ENCODE measurements at regions not wholly inside any gene's neighbourhood (a gene's known extent, or its start where the extent isn't known, plus 50 kb on each side); places are given as distances from the start of the nearest gene placed in this dataset.

DNA sequence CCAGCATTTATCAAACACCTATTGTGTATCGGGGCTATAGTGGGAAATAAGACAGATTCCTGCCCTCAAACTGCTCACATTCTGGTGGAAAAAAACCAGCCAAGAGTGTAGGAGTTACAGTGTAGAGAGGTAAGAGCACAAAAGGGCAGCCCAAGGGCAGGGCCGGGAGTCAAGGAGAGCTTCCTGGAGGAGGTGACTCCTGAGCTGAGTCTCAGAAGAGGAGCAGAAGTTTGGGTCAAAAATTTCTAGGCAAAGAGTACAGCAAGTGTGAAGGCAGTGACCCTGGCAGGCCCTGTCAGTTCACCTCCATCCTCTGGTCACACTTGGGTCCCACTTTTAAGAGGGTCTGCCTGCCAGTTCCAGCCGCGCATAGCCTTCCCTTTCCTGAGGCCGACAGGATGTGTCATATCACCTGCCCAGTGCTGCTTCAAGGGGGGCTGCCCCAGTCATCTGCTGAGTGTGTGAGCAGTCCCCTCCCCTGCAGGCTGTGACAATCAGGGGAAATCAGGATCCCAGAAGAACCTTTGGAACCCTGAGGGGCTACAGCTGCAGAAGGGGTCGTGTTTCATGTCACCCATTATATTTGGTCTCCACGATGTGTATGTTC is 118.4 kb downstream of the GLI2 start:
- TF ChIP-seq TAF1 (IDR thresholded peaks at IDR 0.05; ENCODE audit: borderline replicate concordance, insufficient read depth, low read length) (no peak), SIN3A (IDR thresholded peaks at IDR 0.05; ENCODE audit: borderline replicate concordance, insufficient read depth, low read length) (no peak), FOXP2 (optimal IDR thresholded peaks at IDR 0.05; ENCODE audit: borderline replicate concordance, extremely low read depth, extremely low read length, insufficient read depth) (no peak), POLR2AphosphoS5 (IDR thresholded peaks at IDR 0.05; ENCODE audit: low read depth, low read length) (no peak)
- TF ChIP-seq, protein P1, sequence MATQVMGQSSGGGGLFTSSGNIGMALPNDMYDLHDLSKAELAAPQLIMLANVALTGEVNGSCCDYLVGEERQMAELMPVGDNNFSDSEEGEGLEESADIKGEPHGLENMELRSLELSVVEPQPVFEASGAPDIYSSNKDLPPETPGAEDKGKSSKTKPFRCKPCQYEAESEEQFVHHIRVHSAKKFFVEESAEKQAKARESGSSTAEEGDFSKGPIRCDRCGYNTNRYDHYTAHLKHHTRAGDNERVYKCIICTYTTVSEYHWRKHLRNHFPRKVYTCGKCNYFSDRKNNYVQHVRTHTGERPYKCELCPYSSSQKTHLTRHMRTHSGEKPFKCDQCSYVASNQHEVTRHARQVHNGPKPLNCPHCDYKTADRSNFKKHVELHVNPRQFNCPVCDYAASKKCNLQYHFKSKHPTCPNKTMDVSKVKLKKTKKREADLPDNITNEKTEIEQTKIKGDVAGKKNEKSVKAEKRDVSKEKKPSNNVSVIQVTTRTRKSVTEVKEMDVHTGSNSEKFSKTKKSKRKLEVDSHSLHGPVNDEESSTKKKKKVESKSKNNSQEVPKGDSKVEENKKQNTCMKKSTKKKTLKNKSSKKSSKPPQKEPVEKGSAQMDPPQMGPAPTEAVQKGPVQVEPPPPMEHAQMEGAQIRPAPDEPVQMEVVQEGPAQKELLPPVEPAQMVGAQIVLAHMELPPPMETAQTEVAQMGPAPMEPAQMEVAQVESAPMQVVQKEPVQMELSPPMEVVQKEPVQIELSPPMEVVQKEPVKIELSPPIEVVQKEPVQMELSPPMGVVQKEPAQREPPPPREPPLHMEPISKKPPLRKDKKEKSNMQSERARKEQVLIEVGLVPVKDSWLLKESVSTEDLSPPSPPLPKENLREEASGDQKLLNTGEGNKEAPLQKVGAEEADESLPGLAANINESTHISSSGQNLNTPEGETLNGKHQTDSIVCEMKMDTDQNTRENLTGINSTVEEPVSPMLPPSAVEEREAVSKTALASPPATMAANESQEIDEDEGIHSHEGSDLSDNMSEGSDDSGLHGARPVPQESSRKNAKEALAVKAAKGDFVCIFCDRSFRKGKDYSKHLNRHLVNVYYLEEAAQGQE (IDR thresholded peaks at IDR 0.05; ENCODE audit: insufficient read depth in 1 of 2, low read depth in 2 of 2, low read length in 2 of 2): no peak

DNA sequence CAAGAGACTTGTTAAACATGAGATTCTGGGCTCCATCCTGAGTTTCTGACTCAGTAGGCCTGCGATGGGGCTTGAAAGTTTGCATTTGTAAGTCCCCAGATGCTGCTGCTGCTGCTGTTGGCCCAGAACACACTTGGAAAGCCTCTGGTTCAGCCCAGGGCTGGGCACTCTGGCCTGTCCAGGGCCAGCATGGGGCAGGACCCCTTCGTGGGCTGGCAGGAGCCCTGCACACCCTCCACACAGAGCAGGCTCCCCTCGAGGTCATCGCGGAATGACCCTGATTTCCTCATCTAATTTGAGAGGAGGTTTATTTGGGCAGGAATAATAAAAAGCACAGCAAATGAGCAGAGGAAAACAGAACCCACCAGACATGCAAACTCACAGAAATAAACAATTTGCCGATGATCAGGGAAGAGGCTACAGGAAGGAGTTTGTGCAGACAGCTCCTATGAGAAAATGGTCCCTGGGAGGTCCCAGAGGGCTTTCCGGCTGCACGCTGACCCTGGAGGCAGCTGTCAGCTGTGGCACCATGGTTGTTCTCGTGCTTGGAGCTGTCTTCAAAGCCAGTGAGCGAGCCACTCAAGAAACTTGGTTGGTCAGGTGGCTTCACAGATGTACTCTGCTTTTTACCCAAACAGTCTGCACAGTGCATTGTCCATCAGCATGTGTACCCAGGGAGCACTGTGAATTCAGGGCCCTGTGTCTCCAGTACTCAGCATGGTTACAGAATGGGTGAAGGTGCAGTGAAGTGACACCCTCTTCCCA is 119.3 kb downstream of the GLI2 start:
- no peak for TF ChIP-seq POLR2AphosphoS5 (IDR thresholded peaks at IDR 0.05; ENCODE audit: low read depth, low read length)
- no peak for TF ChIP-seq TAF1 (IDR thresholded peaks at IDR 0.05; ENCODE audit: borderline replicate concordance, insufficient read depth, low read length)
- TF ChIP-seq, protein P1 (IDR thresholded peaks at IDR 0.05; ENCODE audit: insufficient read depth in 1 of 2, low read depth in 2 of 2, low read length in 2 of 2): no peak
- no peak for TF ChIP-seq FOXP2 (optimal IDR thresholded peaks at IDR 0.05; ENCODE audit: borderline replicate concordance, extremely low read depth, extremely low read length, insufficient read depth)
- TF ChIP-seq SIN3A (IDR thresholded peaks at IDR 0.05; ENCODE audit: borderline replicate concordance, insufficient read depth, low read length): no peak

DNA sequence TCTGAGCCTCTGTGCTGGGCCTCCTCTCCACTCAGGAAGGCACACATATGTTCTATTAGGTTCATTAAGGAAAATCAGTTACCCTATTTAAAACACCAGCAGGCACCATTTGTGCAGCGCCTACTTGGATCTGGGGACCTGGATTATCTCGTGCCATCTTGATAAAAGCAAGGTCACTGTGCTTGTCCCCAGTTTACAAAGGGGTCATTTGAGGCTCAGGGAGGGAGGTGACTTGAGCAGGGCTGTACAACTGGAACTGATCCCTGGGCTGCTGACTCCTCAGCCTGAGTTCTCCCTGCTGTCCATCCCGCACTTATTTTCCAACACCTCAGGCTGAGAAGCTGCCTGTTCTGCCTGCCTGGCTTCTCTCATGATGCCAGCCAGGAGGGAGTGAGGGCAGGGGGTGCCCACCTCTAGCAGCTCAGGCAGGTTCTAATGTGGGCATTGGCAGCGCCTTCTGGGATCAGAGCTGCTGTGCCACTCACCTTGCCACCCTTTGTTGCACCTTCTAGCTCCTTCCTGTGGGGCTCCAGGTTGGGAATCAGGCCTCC is 120.3 kb downstream of the GLI2 start:
- TF ChIP-seq TAF1 (IDR thresholded peaks at IDR 0.05; ENCODE audit: borderline replicate concordance, insufficient read depth, low read length) (no peak), SIN3A (IDR thresholded peaks at IDR 0.05; ENCODE audit: borderline replicate concordance, insufficient read depth, low read length) (no peak), FOXP2 (optimal IDR thresholded peaks at IDR 0.05; ENCODE audit: borderline replicate concordance, extremely low read depth, extremely low read length, insufficient read depth) (no peak), POLR2AphosphoS5 (IDR thresholded peaks at IDR 0.05; ENCODE audit: low read depth, low read length) (no peak)
- TF ChIP-seq, protein P1 (IDR thresholded peaks at IDR 0.05; ENCODE audit: insufficient read depth in 1 of 2, low read depth in 2 of 2, low read length in 2 of 2): no peak

DNA sequence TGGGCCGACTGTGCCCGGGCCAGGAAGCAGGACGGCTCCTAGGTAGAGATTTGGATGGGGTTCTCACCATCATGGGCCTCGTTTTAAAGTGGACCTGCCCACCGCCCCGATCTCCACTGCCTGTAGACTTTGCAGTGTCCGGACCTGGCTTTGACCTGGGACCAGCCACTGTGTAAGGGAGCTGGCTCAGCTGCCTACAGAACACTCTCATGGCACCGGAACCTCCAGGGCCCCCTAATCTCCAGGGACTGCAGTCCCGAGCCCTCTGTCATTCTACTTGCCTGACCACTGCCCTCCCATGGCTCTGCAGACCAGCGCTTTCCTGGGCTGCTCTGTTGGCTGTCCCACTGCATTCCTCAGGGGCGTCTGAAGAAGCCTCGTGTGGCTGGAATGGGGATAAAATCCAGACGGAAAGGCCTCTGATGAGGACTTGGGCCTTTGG is 120.8 kb downstream of the GLI2 start:
- TF ChIP-seq POLR2AphosphoS5 (IDR thresholded peaks at IDR 0.05; ENCODE audit: low read depth, low read length) (no peak), SIN3A (IDR thresholded peaks at IDR 0.05; ENCODE audit: borderline replicate concordance, insufficient read depth, low read length) (no peak), FOXP2 (optimal IDR thresholded peaks at IDR 0.05; ENCODE audit: borderline replicate concordance, extremely low read depth, extremely low read length, insufficient read depth) (no peak), TAF1 (IDR thresholded peaks at IDR 0.05; ENCODE audit: borderline replicate concordance, insufficient read depth, low read length) (no peak)
- TF ChIP-seq, protein P1 (IDR thresholded peaks at IDR 0.05; ENCODE audit: insufficient read depth in 1 of 2, low read depth in 2 of 2, low read length in 2 of 2): no peak
